ENCODE measurements at regions not wholly inside any gene's neighbourhood (a gene's known extent, or its start where the extent isn't known, plus 50 kb on each side); places are given as distances from the start of the nearest gene placed in this dataset.

DNA sequence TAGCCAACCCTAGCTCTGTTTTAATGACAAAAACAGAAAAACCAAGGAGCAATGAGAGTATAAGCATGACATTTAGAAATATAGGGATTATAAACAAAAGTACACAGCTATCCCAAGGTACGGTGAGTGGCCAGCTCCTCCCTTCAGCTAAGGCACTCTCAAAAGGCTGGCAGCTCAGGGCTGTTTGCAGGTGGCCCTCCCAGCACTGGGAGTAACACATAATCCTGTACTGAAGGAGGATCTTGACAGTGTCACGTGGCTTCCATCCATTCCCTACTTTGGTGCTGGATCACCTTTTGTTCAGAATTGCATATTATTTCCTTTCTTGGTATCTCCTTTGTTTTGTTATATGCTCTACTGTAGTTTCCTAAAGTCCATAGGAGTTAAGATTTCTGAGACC is 500.8 kb downstream of the KCNJ18 start:
- TF ChIP-seq, protein P1, sequence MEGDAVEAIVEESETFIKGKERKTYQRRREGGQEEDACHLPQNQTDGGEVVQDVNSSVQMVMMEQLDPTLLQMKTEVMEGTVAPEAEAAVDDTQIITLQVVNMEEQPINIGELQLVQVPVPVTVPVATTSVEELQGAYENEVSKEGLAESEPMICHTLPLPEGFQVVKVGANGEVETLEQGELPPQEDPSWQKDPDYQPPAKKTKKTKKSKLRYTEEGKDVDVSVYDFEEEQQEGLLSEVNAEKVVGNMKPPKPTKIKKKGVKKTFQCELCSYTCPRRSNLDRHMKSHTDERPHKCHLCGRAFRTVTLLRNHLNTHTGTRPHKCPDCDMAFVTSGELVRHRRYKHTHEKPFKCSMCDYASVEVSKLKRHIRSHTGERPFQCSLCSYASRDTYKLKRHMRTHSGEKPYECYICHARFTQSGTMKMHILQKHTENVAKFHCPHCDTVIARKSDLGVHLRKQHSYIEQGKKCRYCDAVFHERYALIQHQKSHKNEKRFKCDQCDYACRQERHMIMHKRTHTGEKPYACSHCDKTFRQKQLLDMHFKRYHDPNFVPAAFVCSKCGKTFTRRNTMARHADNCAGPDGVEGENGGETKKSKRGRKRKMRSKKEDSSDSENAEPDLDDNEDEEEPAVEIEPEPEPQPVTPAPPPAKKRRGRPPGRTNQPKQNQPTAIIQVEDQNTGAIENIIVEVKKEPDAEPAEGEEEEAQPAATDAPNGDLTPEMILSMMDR (conservative IDR thresholded peaks at IDR 0.05; ENCODE audit: low read depth, low read length): no peak
- no peak for TF ChIP-seq EZH2 (IDR thresholded peaks at IDR 0.05; ENCODE audit: borderline replicate concordance, low read depth, low read length, poor library complexity, severe bottlenecking)

Data from A673 (cell line).